ENCODE measurements at regions not wholly inside any gene's neighbourhood (a gene's known extent, or its start where the extent isn't known, plus 50 kb on each side); places are given as distances from the start of the nearest gene placed in this dataset.

DNA sequence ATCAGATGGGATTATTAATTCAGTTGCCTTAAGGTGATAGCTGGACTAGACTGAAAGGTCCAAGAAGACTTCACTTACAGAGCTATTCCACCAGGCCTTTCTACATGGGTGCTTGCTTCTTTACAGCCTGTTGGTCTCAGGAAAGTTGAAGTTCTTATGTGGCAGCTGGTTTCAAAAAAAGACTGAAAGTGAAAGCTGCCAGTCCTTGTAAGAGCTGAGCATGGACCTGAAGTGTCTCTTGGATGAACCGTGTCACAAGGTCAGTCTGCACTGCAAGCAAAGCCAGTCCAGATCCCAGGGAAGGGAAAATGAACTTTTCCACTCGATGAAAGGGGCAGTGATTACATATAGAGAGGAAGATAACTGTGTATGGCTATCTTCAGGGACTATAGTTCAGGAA is 201.5 kb upstream of the LUZP2 start:
- Mint-ChIP-seq H3K9me3 (ENCODE audit: low read depth) (peaks cover 2% of the 10 kb centered on the region), H3K4me1 (ENCODE audit: low read depth) (no peaks in the 10 kb centered on the region), H3K4me3 (ENCODE audit: low read depth) (no peak overlapping the region), H3K27me3 (no peaks in the 10 kb centered on the region), H3K27ac (no peak overlapping the region), H3K36me3 (ENCODE audit: insufficient read depth) (no peaks in the 10 kb centered on the region)
- TF ChIP-seq, protein P1, sequence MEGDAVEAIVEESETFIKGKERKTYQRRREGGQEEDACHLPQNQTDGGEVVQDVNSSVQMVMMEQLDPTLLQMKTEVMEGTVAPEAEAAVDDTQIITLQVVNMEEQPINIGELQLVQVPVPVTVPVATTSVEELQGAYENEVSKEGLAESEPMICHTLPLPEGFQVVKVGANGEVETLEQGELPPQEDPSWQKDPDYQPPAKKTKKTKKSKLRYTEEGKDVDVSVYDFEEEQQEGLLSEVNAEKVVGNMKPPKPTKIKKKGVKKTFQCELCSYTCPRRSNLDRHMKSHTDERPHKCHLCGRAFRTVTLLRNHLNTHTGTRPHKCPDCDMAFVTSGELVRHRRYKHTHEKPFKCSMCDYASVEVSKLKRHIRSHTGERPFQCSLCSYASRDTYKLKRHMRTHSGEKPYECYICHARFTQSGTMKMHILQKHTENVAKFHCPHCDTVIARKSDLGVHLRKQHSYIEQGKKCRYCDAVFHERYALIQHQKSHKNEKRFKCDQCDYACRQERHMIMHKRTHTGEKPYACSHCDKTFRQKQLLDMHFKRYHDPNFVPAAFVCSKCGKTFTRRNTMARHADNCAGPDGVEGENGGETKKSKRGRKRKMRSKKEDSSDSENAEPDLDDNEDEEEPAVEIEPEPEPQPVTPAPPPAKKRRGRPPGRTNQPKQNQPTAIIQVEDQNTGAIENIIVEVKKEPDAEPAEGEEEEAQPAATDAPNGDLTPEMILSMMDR (IDR thresholded peaks at IDR 0.05; ENCODE audit: unreplicated experiment), result no peak
- no peak for DNase-seq (ENCODE audit: low spot score, unreplicated experiment)

DNA sequence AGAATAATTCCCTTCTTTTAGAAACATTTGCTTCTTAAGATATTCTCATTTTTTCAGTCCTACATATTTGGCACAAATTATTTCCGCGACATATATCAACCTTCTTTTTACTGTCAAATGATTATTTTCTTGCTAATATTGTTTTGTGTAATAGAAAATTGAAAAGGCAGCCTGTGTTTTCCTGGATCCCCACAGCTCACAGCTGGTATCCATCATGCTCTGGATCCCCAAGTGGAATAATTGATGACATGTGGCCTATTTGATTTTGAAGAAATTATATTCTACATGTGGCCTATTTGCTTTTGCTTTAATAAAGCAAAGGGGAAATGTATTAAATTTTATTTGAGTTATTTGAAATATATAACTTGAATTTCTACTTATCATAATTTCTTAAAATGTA is 199.4 kb upstream of the LUZP2 start:
- no peak overlapping the region for H3K4me3 Mint-ChIP-seq (ENCODE audit: low read depth)
- no peak overlapping the region for H3K27ac Mint-ChIP-seq
- no peaks in the 10 kb centered on the region for H3K36me3 Mint-ChIP-seq (ENCODE audit: insufficient read depth)
- DNase-seq (ENCODE audit: low spot score, unreplicated experiment), result no peak
- H3K4me1 Mint-ChIP-seq (ENCODE audit: low read depth), result no peaks in the 10 kb centered on the region
- H3K27me3 Mint-ChIP-seq, result no peaks in the 10 kb centered on the region
- TF ChIP-seq, protein P1 (IDR thresholded peaks at IDR 0.05; ENCODE audit: unreplicated experiment), result no peak
- H3K9me3 Mint-ChIP-seq (ENCODE audit: low read depth), result no peaks in the 10 kb centered on the region

DNA sequence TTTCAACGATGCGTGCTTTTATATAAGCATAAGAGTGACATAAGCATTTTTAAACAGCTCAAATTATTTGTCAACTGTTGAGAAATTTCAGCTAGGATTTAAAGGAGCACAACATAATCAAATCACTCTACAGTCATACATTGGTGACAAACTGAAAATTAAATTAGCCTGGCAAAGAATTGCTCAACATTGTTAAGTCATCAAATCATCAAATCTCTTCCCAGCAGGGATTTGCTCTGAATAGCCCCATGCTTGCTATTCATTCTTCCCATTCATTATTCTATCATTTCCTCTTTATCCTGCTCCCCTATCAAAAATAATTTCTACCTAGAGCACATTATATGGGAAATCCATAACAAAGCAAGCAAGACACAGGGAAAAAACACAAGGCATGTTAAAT is 198.7 kb upstream of the LUZP2 start:
- Mint-ChIP-seq H3K4me3 (ENCODE audit: low read depth) (no peak overlapping the region), H3K36me3 (ENCODE audit: insufficient read depth) (no peaks in the 10 kb centered on the region), H3K4me1 (ENCODE audit: low read depth) (no peaks in the 10 kb centered on the region), H3K27me3 (no peaks in the 10 kb centered on the region), H3K27ac (no peak overlapping the region), H3K9me3 (ENCODE audit: low read depth) (no peaks in the 10 kb centered on the region)
- no peak for DNase-seq (ENCODE audit: low spot score, unreplicated experiment)
- TF ChIP-seq, protein P1 (IDR thresholded peaks at IDR 0.05; ENCODE audit: unreplicated experiment), result no peak

DNA sequence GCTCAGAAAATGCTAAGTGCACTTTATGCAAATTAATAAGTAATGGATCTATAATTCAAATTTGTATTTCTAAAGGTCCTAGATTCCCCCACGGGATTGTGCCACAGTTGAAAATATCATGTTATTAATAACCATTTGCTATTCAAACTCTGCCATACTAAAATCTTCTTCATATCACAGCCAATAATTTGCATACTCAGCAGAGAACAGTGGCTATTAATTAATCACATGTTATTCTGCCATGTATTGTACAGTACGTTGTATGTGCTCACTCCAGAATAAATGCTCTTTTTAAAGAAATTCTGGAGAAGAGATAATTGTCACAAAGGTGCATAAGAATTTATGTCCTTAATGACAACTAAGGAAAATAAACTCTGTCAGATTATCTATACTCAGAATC is 184.9 kb upstream of the LUZP2 start:
- no peak for DNase-seq (ENCODE audit: low spot score, unreplicated experiment)
- no peak overlapping the region for H3K27ac Mint-ChIP-seq
- H3K4me1 Mint-ChIP-seq (ENCODE audit: low read depth), result no peaks in the 10 kb centered on the region
- H3K9me3 Mint-ChIP-seq (ENCODE audit: low read depth), result peaks cover 12% of the 10 kb centered on the region
- H3K27me3 Mint-ChIP-seq, result no peaks in the 10 kb centered on the region
- TF ChIP-seq, protein P1 (IDR thresholded peaks at IDR 0.05; ENCODE audit: unreplicated experiment), result no peak
- H3K36me3 Mint-ChIP-seq (ENCODE audit: insufficient read depth), result no peaks in the 10 kb centered on the region
- H3K4me3 Mint-ChIP-seq (ENCODE audit: low read depth), result no peak overlapping the region

DNA sequence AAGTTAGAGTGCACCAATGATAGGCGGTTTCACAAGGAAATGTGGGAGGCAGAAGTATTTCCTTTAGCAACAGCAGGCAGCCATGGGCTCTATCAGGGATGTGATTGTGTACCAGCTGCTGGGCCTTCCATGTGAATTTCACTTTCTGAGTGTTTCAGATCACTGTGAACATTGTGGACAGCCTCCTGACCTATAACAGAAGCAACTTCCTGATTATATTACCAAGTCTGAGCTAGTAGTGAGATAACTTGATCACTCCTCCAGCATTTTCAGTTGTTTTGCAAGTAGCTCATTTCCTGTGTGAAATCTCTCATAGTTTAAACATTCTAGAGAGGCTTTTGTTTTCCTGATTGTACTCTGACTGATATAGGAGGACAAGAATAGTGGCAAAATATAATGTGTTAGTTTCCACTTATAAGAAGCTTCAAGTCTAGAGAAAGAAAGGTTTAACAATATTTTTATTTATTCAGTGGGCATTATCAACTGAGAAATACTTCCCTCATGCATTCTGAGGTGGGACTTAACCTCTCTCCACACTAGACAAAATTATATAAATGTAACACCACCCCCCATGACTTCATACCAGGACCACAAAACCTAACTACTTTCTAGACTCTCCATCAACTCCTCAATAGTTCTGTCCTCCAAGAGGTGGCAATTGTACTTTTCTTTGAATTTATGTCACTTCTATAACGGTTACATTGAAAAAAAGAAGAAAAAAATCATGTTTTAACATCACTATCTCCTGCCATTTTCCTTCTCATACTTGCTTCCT is 184.2 kb upstream of the LUZP2 start:
- no peaks in the 10 kb centered on the region for H3K27me3 Mint-ChIP-seq
- H3K27ac Mint-ChIP-seq, result no peak overlapping the region
- TF ChIP-seq, protein P1 (IDR thresholded peaks at IDR 0.05; ENCODE audit: unreplicated experiment), result no peak
- no peak for DNase-seq (ENCODE audit: low spot score, unreplicated experiment)
- peaks cover 18% of the 10 kb centered on the region for H3K9me3 Mint-ChIP-seq (ENCODE audit: low read depth)
- no peak overlapping the region for H3K4me3 Mint-ChIP-seq (ENCODE audit: low read depth)
- H3K4me1 Mint-ChIP-seq (ENCODE audit: low read depth), result no peaks in the 10 kb centered on the region
- no peaks in the 10 kb centered on the region for H3K36me3 Mint-ChIP-seq (ENCODE audit: insufficient read depth)

Data from progenitor cell of endocrine pancreas (in vitro differentiated cells).